CD4-positive, alpha-beta T cell (primary cell): ENCODE measurements at regions not wholly inside any gene's neighbourhood (a gene's known extent, or its start where the extent isn't known, plus 50 kb on each side); places are given as distances from the start of the nearest gene placed in this dataset.

Experiments used
- ATAC-seq: fragments of 200-7000 bp; cut with Tn5 transposase; one replicate; pipeline ENCODE4 v1.10.0; 2022; ENCODE audit warnings: mild to moderate bottlenecking; ENCODE audit not compliant: poor library complexity
- CTCF ChIA-PET: fragments of 350-600 bp; sonication (Branson Sonifier 250); formaldehyde crosslinking; loops from one replicate; lab custom pipeline; 2021; ENCODE audit warnings: antibody characterized with exemption, inconsistent platforms; lab: Charles Lee
- POLR2A ChIA-PET: fragments of 350-600 bp; sonication (Branson Sonifier 250); formaldehyde crosslinking; loops from one replicate; lab custom pipeline; 2021; ENCODE audit warnings: antibody characterized with exemption, inconsistent platforms; lab: Charles Lee
- DNase-seq, 14 experiments: peaks; one replicate each; pipeline ENCODE4 v3.0.0-alpha.2; 2013 to 2020; ENCODE audit warnings: mixed read lengths in 2 of 14
- H3K27ac ChIP-seq, 2 donors: one replicate each; pipeline versions ENCODE4 v1.5.1 to v1.7.0; 2013; ENCODE audit warnings: low read length in 2 of 2, low read depth in 1 of 2, mild to moderate bottlenecking in 1 of 2
- H3K27me3 ChIP-seq, 2 experiments: 1 replicate in 1 of 2; 2 replicates in 1 of 2; pipeline versions ENCODE4 v1.6.1 to v1.7.0; 2013; ENCODE audit warnings: low read length in 2 of 2, control low read depth in 1 of 2, mild to moderate bottlenecking in 1 of 2, moderate library complexity in 1 of 2; ENCODE audit not compliant: insufficient read depth in 2 of 2, control insufficient read depth in 1 of 2
- H3K36me3 ChIP-seq: one replicate; pipeline ENCODE4 v1.6.1; 2013; ENCODE audit warnings: low read length, control low read depth; ENCODE audit not compliant: insufficient read depth
- H3K4me1 ChIP-seq: one replicate; pipeline ENCODE4 v1.6.1; 2013; ENCODE audit warnings: low read length, control low read depth; ENCODE audit not compliant: insufficient read depth
- H3K4me3 ChIP-seq: one replicate; pipeline ENCODE4 v1.5.1; 2013; ENCODE audit warnings: mild to moderate bottlenecking, low read length, moderate library complexity
- H3K9me3 ChIP-seq, 2 experiments: 1 replicate in 1 of 2; 2 replicates in 1 of 2; pipeline versions ENCODE4 v1.6.1 to v1.7.0; 2013; ENCODE audit warnings: low read length in 2 of 2, mild to moderate bottlenecking in 2 of 2, control low read depth in 1 of 2, moderate library complexity in 1 of 2; ENCODE audit not compliant: control insufficient read depth in 1 of 2, insufficient read depth in 1 of 2
- H3K27ac Mint-ChIP-seq: one replicate; pipeline ENCODE4 v1.8.0; 2020; ENCODE audit warnings: mixed read lengths
- H3K27me3 Mint-ChIP-seq: one replicate; pipeline ENCODE4 v1.8.0; 2021; ENCODE audit warnings: mixed read lengths
- H3K36me3 Mint-ChIP-seq: one replicate; pipeline ENCODE4 v1.8.0; 2021; ENCODE audit warnings: low read depth, mixed read lengths
- H3K4me1 Mint-ChIP-seq: one replicate; pipeline ENCODE4 v1.8.0; 2021; ENCODE audit warnings: low read depth, mixed read lengths
- H3K4me3 Mint-ChIP-seq: one replicate; pipeline ENCODE4 v1.8.0; 2020; ENCODE audit warnings: mild to moderate bottlenecking, mixed read lengths
- H3K9me3 Mint-ChIP-seq: one replicate; pipeline ENCODE4 v1.8.0; 2020; ENCODE audit warnings: mixed read lengths
- CTCF ChIP-seq: fragments of 200-600 bp; IDR thresholded peaks from one replicate; pipeline ENCODE4 v1.8.0; 2022; ENCODE audit warnings: antibody characterized with exemption, mild to moderate bottlenecking
- intact Hi-C, 2 experiments: fragments of 100-400 bp; cut with DNase I in 1 of 2; cut with micrococcal nuclease in 1 of 2; formaldehyde crosslinking; loops; one replicate each; pipeline versions ENCODE4 v1.15.1 to v1.9.0; 2023 to 2025; cut with DNase I, micrococcal nuclease

- TF ChIP-seq CTCF = no peak
- H3K4me1 Mint-ChIP-seq = no peaks in the 10 kb centered on the region
- ATAC-seq = no peak
Observed at GRCh38 chr6:98546376-98546775, 288.0 kb upstream of the POU3F2 start.

GRCh38 chr6:98547151-98547550 is 287.2 kb upstream of the POU3F2 start:
- H3K36me3 Mint-ChIP-seq = no peaks in the 10 kb centered on the region
- Histone ChIP-seq H3K27ac (no peak overlapping the region), H3K4me1 (no peaks in the 10 kb centered on the region), H3K4me3 (no peak overlapping the region), H3K9me3 (no peaks in the 10 kb centered on the region), H3K27me3 (no peaks in the 10 kb centered on the region), H3K36me3 (no peaks in the 10 kb centered on the region)
- ATAC-seq (no peak), DNase-seq (no peak)
- peaks cover 3% of the 10 kb centered on the region for H3K27me3 Mint-ChIP-seq
- intact Hi-C loops = no loop called here
- no peak overlapping the region for H3K27ac Mint-ChIP-seq
- POLR2A ChIA-PET = no interaction called here
- H3K4me3 Mint-ChIP-seq = no peak overlapping the region
- TF ChIP-seq CTCF = no peak
- CTCF ChIA-PET = no interaction called here
- H3K9me3 Mint-ChIP-seq = no peaks in the 10 kb centered on the region
- no peaks in the 10 kb centered on the region for H3K4me1 Mint-ChIP-seq

More at GRCh38 chr6:98546376-98546775, 288.0 kb upstream of the POU3F2 start:
- ChIA-PET CTCF (no interaction called here), POLR2A (no interaction called here)
- H3K9me3 Mint-ChIP-seq = no peaks in the 10 kb centered on the region
- H3K36me3 Mint-ChIP-seq = no peaks in the 10 kb centered on the region
- Histone ChIP-seq H3K27me3 (no peaks in the 10 kb centered on the region), H3K4me1 (no peaks in the 10 kb centered on the region), H3K9me3 (no peaks in the 10 kb centered on the region), H3K4me3 (no peak overlapping the region), H3K36me3 (no peaks in the 10 kb centered on the region), H3K27ac (no peak overlapping the region)
- intact Hi-C loops = no loop called here
- no peak overlapping the region for H3K27ac Mint-ChIP-seq
- peaks cover 3% of the 10 kb centered on the region for H3K27me3 Mint-ChIP-seq
- no peak for DNase-seq
- no peak overlapping the region for H3K4me3 Mint-ChIP-seq

GRCh38 chr6:98547634-98548033 is 286.7 kb upstream of the POU3F2 start:
- Mint-ChIP-seq H3K4me3 (no peak overlapping the region), H3K27ac (no peak overlapping the region), H3K27me3 (peaks cover 3% of the 10 kb centered on the region), H3K36me3 (no peaks in the 10 kb centered on the region), H3K9me3 (no peaks in the 10 kb centered on the region), H3K4me1 (no peaks in the 10 kb centered on the region)
- POLR2A ChIA-PET = no interaction called here
- no peaks in the 10 kb centered on the region for H3K4me1 ChIP-seq
- ATAC-seq = no peak
- no peaks in the 10 kb centered on the region for H3K36me3 ChIP-seq
- H3K27me3 ChIP-seq = no peaks in the 10 kb centered on the region
- no peak for TF ChIP-seq CTCF
- H3K4me3 ChIP-seq = no peak overlapping the region
- CTCF ChIA-PET = no interaction called here
- no peak for DNase-seq
- no peaks in the 10 kb centered on the region for H3K9me3 ChIP-seq
- no peak overlapping the region for H3K27ac ChIP-seq
- intact Hi-C loops = no loop called here
